Bronchial epithelial cell (primary cell): ENCODE measurements at regions not wholly inside any gene's neighbourhood (a gene's known extent, or its start where the extent isn't known, plus 50 kb on each side); places are given as distances from the start of the nearest gene placed in this dataset.

Experiments used
- DNase-seq: peaks from one replicate; pipeline ENCODE4 v3.0.0-alpha.2; 2010; ENCODE audit warnings: low read depth
- FAIRE-seq: peaks from 2 replicates; lab custom pipeline; 2011; peaks lifted over from hg19 to GRCh38; lab: Jason Lieb, UNC
- H3K27me3 ChIP-seq: 2 replicates; pipeline ENCODE4 v1.5.1; 2011; ENCODE audit warnings: low read length; ENCODE audit not compliant: control insufficient read depth, insufficient read depth
- H3K36me3 ChIP-seq: 2 replicates; pipeline ENCODE4 v1.5.1; 2011; ENCODE audit warnings: low read length; ENCODE audit not compliant: control insufficient read depth, insufficient read depth
- H3K4me3 ChIP-seq: 2 replicates; pipeline ENCODE4 v1.5.1; 2011; ENCODE audit warnings: mild to moderate bottlenecking, low read depth, low read length, control low read depth
- TF ChIP-seq, protein P1 (sequence below): IDR thresholded peaks from 2 replicates; pipeline ENCODE4 v1.5.1; 2011; ENCODE audit warnings: mild to moderate bottlenecking, moderate library complexity, low read length, control low read depth, inconsistent platforms; ENCODE audit not compliant: insufficient read depth, severe bottlenecking

DNA sequence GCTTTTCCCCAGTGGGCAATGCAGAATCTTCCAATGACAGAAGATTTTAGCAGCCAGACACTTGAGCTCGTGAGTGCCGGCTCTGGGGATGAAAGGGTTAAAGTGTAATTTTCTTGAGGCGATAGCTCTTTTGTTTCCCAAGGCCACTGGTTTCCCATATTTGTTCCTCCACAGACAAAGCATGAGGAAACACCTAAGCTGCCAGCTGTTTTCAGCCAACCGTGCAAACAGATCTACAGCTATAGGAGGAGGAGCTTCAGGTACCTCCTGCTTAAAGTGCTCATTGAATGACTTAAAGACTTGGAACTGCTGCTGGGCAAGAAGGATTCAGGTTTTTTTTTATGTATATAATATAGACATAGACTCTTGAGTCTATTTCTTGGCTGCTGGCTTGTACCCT is 1311.5 kb downstream of the TMEM121 start:
- H3K36me3 ChIP-seq, result no peaks in the 10 kb centered on the region
- H3K27me3 ChIP-seq, result no peaks in the 10 kb centered on the region
- no peak overlapping the region for H3K4me3 ChIP-seq
- TF ChIP-seq, protein P1, sequence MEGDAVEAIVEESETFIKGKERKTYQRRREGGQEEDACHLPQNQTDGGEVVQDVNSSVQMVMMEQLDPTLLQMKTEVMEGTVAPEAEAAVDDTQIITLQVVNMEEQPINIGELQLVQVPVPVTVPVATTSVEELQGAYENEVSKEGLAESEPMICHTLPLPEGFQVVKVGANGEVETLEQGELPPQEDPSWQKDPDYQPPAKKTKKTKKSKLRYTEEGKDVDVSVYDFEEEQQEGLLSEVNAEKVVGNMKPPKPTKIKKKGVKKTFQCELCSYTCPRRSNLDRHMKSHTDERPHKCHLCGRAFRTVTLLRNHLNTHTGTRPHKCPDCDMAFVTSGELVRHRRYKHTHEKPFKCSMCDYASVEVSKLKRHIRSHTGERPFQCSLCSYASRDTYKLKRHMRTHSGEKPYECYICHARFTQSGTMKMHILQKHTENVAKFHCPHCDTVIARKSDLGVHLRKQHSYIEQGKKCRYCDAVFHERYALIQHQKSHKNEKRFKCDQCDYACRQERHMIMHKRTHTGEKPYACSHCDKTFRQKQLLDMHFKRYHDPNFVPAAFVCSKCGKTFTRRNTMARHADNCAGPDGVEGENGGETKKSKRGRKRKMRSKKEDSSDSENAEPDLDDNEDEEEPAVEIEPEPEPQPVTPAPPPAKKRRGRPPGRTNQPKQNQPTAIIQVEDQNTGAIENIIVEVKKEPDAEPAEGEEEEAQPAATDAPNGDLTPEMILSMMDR, result no peak
- DNase-seq, result peak; percentile 8
- no peak for FAIRE-seq

DNA sequence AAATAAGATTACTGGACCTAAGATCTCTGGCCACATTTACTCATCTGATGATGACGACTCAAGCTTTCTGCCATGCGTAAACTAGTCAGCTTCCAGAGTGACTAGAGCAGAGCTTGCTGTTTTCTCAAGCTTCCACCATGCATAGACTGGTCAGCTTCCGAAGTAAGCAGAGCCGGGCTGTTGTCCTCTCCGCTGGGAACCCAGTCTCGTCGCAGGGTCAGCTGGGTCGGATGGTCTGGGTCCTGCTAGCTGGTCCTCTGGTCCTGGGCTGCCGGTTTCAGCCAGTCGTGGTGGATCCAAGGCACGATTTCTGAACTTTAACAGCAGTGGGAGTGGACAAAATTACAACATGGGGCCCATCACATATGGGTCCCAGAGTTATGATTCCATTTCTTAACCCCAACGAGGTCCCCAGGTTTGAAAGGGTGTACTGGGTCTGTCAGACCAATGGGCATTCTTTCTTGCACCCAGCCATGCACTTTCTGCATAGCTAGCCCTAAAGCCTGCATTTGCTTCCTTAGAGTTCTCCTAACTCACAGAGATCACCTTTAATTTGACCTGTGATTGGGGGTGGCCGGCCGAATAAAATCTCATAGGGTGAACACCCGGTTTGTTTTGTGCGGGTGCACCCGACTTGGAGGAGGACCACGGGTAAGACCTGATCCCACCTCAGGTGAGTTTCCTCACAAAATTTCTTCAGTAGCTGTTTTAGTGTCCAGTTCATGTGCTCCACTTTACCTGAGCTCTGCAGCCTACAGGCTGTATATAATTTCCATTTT is 1312.8 kb downstream of the TMEM121 start:
- no peak for FAIRE-seq
- no peak overlapping the region for H3K4me3 ChIP-seq
- H3K36me3 ChIP-seq, result no peaks in the 10 kb centered on the region
- TF ChIP-seq, protein P1, result no peak
- DNase-seq, result no peak
- no peaks in the 10 kb centered on the region for H3K27me3 ChIP-seq

DNA sequence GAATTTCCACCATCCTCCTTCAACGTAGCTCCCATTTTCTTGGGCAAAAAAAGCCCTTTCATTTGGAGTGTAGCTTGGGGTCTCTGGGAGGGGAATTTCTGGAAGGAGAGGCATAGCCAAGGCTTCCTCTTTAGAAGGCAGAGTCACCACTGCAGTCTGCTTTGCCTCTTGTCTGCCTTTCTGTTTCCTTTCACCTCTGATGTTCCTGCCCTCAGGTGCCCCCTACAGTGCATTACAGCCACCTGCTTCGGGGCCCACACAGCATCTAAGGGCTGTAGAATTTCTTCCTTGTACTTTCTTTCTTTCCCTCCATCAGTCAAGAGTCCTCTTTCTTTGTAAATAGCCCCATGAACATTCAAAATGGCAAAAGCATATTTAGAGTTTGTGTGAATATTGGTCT is 1313.9 kb downstream of the TMEM121 start:
- Histone ChIP-seq H3K36me3 (no peaks in the 10 kb centered on the region), H3K4me3 (no peak overlapping the region), H3K27me3 (no peaks in the 10 kb centered on the region)
- TF ChIP-seq, protein P1, result no peak
- DNase-seq (no peak), FAIRE-seq (no peak)

DNA sequence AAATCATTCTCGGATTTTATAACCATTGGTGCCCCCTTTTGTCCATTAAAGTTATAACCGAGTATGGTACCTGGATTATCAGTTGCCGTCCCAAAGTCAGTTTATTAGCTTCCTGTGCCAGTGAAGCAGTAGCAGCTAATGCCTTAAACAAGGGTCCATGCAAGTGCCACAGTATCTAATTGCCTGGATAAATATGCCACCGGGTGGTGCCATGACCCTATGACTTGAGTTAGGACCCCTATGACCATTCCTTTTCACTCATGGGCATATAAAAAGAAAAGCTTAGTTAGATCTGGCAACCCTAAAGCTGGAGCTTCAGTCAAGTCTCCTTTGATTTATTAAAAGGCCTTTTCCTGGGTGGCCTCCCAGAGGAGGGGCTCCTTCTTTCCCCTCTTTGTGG is 1314.6 kb downstream of the TMEM121 start:
- FAIRE-seq, result no peak
- no peaks in the 10 kb centered on the region for H3K27me3 ChIP-seq
- no peak overlapping the region for H3K4me3 ChIP-seq
- TF ChIP-seq, protein P1, result no peak
- no peak for DNase-seq
- H3K36me3 ChIP-seq, result no peaks in the 10 kb centered on the region

DNA sequence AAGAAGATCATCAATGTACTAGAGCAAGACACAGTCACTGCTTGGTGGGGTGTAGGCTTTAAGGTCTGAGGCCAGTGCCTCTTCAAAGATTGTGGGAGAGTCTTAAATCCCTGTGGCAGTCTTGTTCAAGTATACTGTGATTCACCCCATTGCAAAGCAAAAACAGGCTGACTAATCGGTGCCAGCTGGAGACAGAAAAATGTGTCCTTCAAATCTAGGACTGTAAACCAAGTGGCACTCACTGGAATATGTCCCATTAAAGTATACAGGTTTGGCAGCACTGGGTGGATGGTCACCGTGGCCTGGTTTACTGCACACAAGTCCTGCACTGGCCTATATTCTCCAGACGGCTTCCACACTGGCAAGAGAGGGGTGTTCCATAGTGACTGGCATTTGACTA is 1315.3 kb downstream of the TMEM121 start:
- H3K27me3 ChIP-seq, result no peaks in the 10 kb centered on the region
- DNase-seq, result peak; percentile 73
- peak; percentile 32 for FAIRE-seq
- no peak overlapping the region for H3K4me3 ChIP-seq
- H3K36me3 ChIP-seq, result no peaks in the 10 kb centered on the region
- TF ChIP-seq, protein P1, result no peak

DNA sequence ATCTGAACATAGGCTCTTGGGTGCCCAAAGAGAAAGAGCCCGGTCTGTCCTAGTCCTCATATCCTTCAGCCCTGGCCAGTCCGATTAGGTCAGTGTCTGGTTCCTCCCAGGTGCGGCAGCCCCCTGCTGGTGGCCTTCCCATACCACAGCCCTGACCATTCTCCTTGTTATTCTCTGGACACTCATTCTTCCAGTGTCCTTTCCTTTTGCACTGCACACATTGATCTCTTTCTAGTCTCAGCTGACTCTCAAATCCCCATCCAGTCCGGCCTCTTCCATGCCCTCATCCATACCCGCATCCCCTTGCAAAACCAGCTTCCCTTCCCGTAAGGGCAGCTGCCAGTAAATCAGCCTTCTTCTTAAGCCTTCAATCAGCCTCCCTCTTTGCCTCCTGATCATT is 1316.3 kb downstream of the TMEM121 start:
- no peaks in the 10 kb centered on the region for H3K27me3 ChIP-seq
- H3K36me3 ChIP-seq, result no peaks in the 10 kb centered on the region
- H3K4me3 ChIP-seq, result no peak overlapping the region
- FAIRE-seq (no peak), DNase-seq (no peak)
- TF ChIP-seq, protein P1, result peak; percentile 43
